SK-N-SH (cell line): ENCODE measurements at regions not wholly inside any gene's neighbourhood (a gene's known extent, or its start where the extent isn't known, plus 50 kb on each side); places are given as distances from the start of the nearest gene placed in this dataset.

ENCODE experiments used
- CTCF ChIA-PET: fragments of 300-600, 350-600 bp; formaldehyde crosslinking; extraction: SDS; loops from one replicate; lab custom pipeline; 2021; lab: Yijun Ruan, JAX
- POLR2A ChIA-PET: fragments of 350-600 bp; sonication (Branson Sonifier 250); formaldehyde crosslinking; extraction: SDS; loops from one replicate; lab custom pipeline; 2020; ENCODE audit warnings: antibody characterized with exemption, inconsistent platforms; lab: Yijun Ruan, JAX
- DNase-seq: peaks from one replicate; pipeline ENCODE4 v3.0.0; 2012
- H2AFZ ChIP-seq: fragments of 200-600 bp; sonication (generic); 2 replicates; pipeline ENCODE4 v1.8.1; 2016; ENCODE audit warnings: antibody characterized with exemption, mild to moderate bottlenecking, low read depth
- H3F3A ChIP-seq: fragments of 200-600 bp; sonication (generic); replicated peaks from 2 replicates; pipeline ENCODE3; 2016; ENCODE audit warnings: antibody characterized with exemption, mild to moderate bottlenecking; ENCODE audit not compliant: insufficient read depth
- H3K27ac ChIP-seq, 2 experiments: fragments of 200-500 bp in 1 of 2; fragments of 200-600 bp in 1 of 2; sonication (Bioruptor generic) in 1 of 2; sonication (generic), shearing (Covaris generic) in 1 of 2; 2 replicates each; pipeline versions ENCODE4 v1.5.1 to v1.6.1; 2014 to 2016; ENCODE audit warnings: low read depth in 2 of 2, inconsistent platforms in 1 of 2, low read length in 1 of 2, mild to moderate bottlenecking in 1 of 2, mixed read lengths in 1 of 2
- H3K27me3 ChIP-seq: fragments of 200-600 bp; sonication (generic), shearing (Covaris generic); 2 replicates; pipeline ENCODE4 v1.6.1; 2016; ENCODE audit warnings: mixed run types; ENCODE audit not compliant: insufficient read depth
- H3K36me3 ChIP-seq, 2 experiments: fragments of 200-500 bp in 1 of 2; fragments of 200-600 bp in 1 of 2; sonication (Bioruptor generic) in 1 of 2; sonication (generic) in 1 of 2; replicated peaks in 1 of 2; 2 replicates each; pipeline versions ENCODE3 to v1.5.1; 2014 to 2016; ENCODE audit warnings: low read length in 1 of 2, mild to moderate bottlenecking in 1 of 2; ENCODE audit not compliant: insufficient read depth in 2 of 2, control insufficient read depth in 1 of 2
- H3K4me1 ChIP-seq, 2 experiments: fragments of 200-500 bp in 1 of 2; fragments of 200-600 bp in 1 of 2; sonication (Bioruptor generic) in 1 of 2; sonication (generic), shearing (Covaris generic) in 1 of 2; 2 replicates each; pipeline versions ENCODE4 v1.5.1 to v1.6.1; 2014 to 2016; ENCODE audit warnings: low read depth in 1 of 2, low read length in 1 of 2, mixed run types in 1 of 2; ENCODE audit not compliant: insufficient read depth in 2 of 2, control insufficient read depth in 1 of 2
- H3K4me2 ChIP-seq: fragments of 200-600 bp; sonication (generic), shearing (Covaris generic); 2 replicates; pipeline ENCODE4 v1.6.1; 2017; ENCODE audit warnings: mixed run types
- H3K4me3 ChIP-seq, 2 experiments: fragments of 200-500 bp in 1 of 2; fragments of 200-600 bp in 1 of 2; sonication (Bioruptor generic) in 1 of 2; sonication (generic), shearing (Covaris generic) in 1 of 2; 2 replicates each; pipeline versions ENCODE4 v1.5.1 to v1.8.1; 2014 to 2016; ENCODE audit warnings: low read depth in 2 of 2, inconsistent platforms in 1 of 2, low read length in 1 of 2, mild to moderate bottlenecking in 1 of 2, mixed read lengths in 1 of 2, moderate library complexity in 1 of 2
- H3K79me2 ChIP-seq: fragments of 200-600 bp; sonication (generic); 2 replicates; pipeline ENCODE4 v1.8.1; 2017; ENCODE audit warnings: mild to moderate bottlenecking; ENCODE audit not compliant: insufficient read depth
- H3K9ac ChIP-seq: fragments of 200-600 bp; sonication (generic); 2 replicates; pipeline ENCODE4 v1.6.1; 2017; ENCODE audit warnings: mixed run types
- H3K9me2 ChIP-seq: fragments of 200-600 bp; sonication (generic); 2 replicates; pipeline ENCODE4 v1.6.1; 2017; ENCODE audit warnings: mixed run types
- H3K9me3 ChIP-seq: fragments of 200-600 bp; sonication (generic); 2 replicates; pipeline ENCODE4 v1.6.1; 2017; ENCODE audit warnings: mixed run types, mild to moderate bottlenecking, moderate library complexity
- H4K20me1 ChIP-seq: fragments of 200-600 bp; sonication (generic); 2 replicates; pipeline ENCODE4 v1.6.1; 2017; ENCODE audit warnings: mild to moderate bottlenecking, mixed run types; ENCODE audit not compliant: insufficient read depth
- EZH2phosphoT487 ChIP-seq: fragments of 200-600 bp; sonication (generic); IDR thresholded peaks from 2 replicates; pipeline ENCODE4 v1.6.1; 2017; ENCODE audit warnings: low read depth, mixed run types, mild to moderate bottlenecking, antibody characterized with exemption, moderate library complexity, borderline replicate concordance
- FOXM1 ChIP-seq: IDR thresholded peaks from 2 replicates; pipeline ENCODE4 v1.4.0; 2012; ENCODE audit warnings: low read depth, mild to moderate bottlenecking
- GATA2 ChIP-seq: sonication (generic); formaldehyde crosslinking; IDR thresholded peaks from 2 replicates; pipeline ENCODE4 v1.5.0; 2020; ENCODE audit warnings: mild to moderate bottlenecking, missing genetic modification reagents
- IRF3 ChIP-seq: fragments of 150-350 bp; IDR thresholded peaks from 2 replicates; pipeline ENCODE4 v1.6.1; 2016; ENCODE audit warnings: mild to moderate bottlenecking, low read depth, low read length
- MEF2A ChIP-seq: IDR thresholded peaks from 2 replicates; pipeline ENCODE4 v1.4.0; 2012; ENCODE audit warnings: low read depth, borderline replicate concordance
- NFIC ChIP-seq: IDR thresholded peaks from 2 replicates; pipeline ENCODE4 v1.4.0; 2012; ENCODE audit warnings: borderline replicate concordance
- RAD21 ChIP-seq: IDR thresholded peaks from 2 replicates; pipeline ENCODE4 v1.6.1; 2012; ENCODE audit warnings: mild to moderate bottlenecking, low read length
- SMC3 ChIP-seq: IDR thresholded peaks from 2 replicates; pipeline ENCODE4 v1.6.1; 2012; ENCODE audit warnings: low read depth, low read length, improper control_type of control experiment
- USF1 ChIP-seq: IDR thresholded peaks from 2 replicates; pipeline ENCODE4 v1.4.0; 2012; ENCODE audit warnings: low read depth, borderline replicate concordance
- ZBTB33 ChIP-seq: IDR thresholded peaks from 2 replicates; pipeline ENCODE4 v1.4.0; 2012; ENCODE audit warnings: low read depth, borderline replicate concordance
- WGBS: methylation state at CpG from one replicate; pipeline ENCODE4 v1.1.6; 2017; ENCODE audit warnings: low lambda C conversion rate; 5-methylcytosine and 5-hydroxymethylcytosine counted together
- TF ChIP-seq, protein P1 (sequence below): IDR thresholded peaks from 2 replicates; pipeline ENCODE4 v1.6.1; 2012; ENCODE audit warnings: mild to moderate bottlenecking, low read depth, low read length, moderate library complexity

- H3F3A ChIP-seq: no peaks in the 10 kb centered on the region
- H4K20me1 ChIP-seq: no peaks in the 10 kb centered on the region
- no peaks in the 10 kb centered on the region for H3K79me2 ChIP-seq
- no peak for DNase-seq
- no peaks in the 10 kb centered on the region for H3K9me2 ChIP-seq
- H3K27ac ChIP-seq: no peak overlapping the region
- no peak overlapping the region for H3K9ac ChIP-seq
- peaks cover 0 to 45% of the 10 kb centered on the region in 2 experiments; a peak in 2 of 4 replicates for H3K4me1 ChIP-seq
- H3K4me2 ChIP-seq: no peak overlapping the region
- TF ChIP-seq IRF3 (no peak), MEF2A (no peak)
- no peaks in the 10 kb centered on the region for H3K9me3 ChIP-seq
- H3K36me3 ChIP-seq: no peaks in the 10 kb centered on the region
- WGBS: 48% methylated on average over 4 of the region's 7 CpGs
- no peak overlapping the region for H2AFZ ChIP-seq
- H3K27me3 ChIP-seq: no peaks in the 10 kb centered on the region
- ChIA-PET POLR2A (no interaction called here), CTCF (interaction anchor here (1.0 to 6.0 kb wide), 2 partner anchors 21 to 35 kb away, joined by 3 to 24 read pairs; no protein-coding TSS in a partner anchor)
- H3K4me3 ChIP-seq: no peak overlapping the region
Observed at GRCh38 chr1:29827801-29828525, 591.6 kb downstream of the PTPRU start.

- H3K36me3 ChIP-seq: no peaks in the 10 kb centered on the region
- DNase-seq: no peak
- H3K9me3 ChIP-seq: no peaks in the 10 kb centered on the region
- H3K4me2 ChIP-seq: no peak overlapping the region
- H3K27me3 ChIP-seq: no peaks in the 10 kb centered on the region
- no peak overlapping the region for H3K4me3 ChIP-seq
- H4K20me1 ChIP-seq: no peaks in the 10 kb centered on the region
- H3K9ac ChIP-seq: no peak overlapping the region
- no peaks in the 10 kb centered on the region for H3F3A ChIP-seq
- H3K9me2 ChIP-seq: no peaks in the 10 kb centered on the region
- H2AFZ ChIP-seq: no peak overlapping the region
- TF ChIP-seq SMC3: no peak
- TF ChIP-seq GATA2: no peak
- TF ChIP-seq EZH2phosphoT487: no peak
- no peak for TF ChIP-seq FOXM1
- TF ChIP-seq RAD21: no peak
- TF ChIP-seq NFIC: no peak
- H3K27ac ChIP-seq: no peak overlapping the region
- H3K79me2 ChIP-seq: no peaks in the 10 kb centered on the region
- peaks cover 0 to 38% of the 10 kb centered on the region in 2 experiments; a peak in 2 of 4 replicates for H3K4me1 ChIP-seq
- 47% methylated on average over 9 of the region's 12 CpGs for WGBS
- ChIA-PET POLR2A (no interaction called here), CTCF (interaction anchor here (1.0 to 1.8 kb wide), 2 partner anchors 21 to 34 kb away, joined by 3 to 6 read pairs; no protein-coding TSS in a partner anchor)
Observed at GRCh38 chr1:29827237-29827750, 591.0 kb downstream of the PTPRU start.

DNA sequence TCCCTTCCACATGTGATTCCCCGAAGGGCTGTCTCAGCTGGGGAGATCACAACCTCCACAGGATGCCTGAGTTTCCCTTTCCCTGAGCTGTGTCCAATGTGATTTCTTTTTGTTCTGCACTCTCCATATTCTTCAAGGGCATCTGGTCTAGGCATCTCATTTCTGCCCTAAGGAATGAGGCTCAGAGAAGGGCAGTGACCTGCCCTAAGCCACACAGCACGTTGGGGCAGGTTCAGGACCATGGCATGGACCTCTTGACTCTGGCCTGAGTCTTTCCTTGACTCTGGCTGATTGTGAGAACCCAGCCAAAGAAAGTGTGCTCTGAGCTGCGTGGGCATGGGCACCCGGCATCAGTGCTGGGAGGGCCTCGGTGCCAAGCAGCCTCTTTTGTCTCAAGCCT lies 590.3 kb downstream of the PTPRU start:
- Histone ChIP-seq H3K9ac (no peak overlapping the region), H3K4me3 (no peak overlapping the region), H3K79me2 (no peaks in the 10 kb centered on the region), H2AFZ (no peak overlapping the region), H3K36me3 (no peaks in the 10 kb centered on the region), H3K4me1 (peaks cover 0 to 33% of the 10 kb centered on the region in 2 experiments; a peak in 2 of 4 replicates), H3K27me3 (no peaks in the 10 kb centered on the region), H3K9me2 (no peaks in the 10 kb centered on the region), H3K4me2 (no peak overlapping the region), H4K20me1 (no peaks in the 10 kb centered on the region), H3K27ac (no peak overlapping the region), H3K9me3 (no peaks in the 10 kb centered on the region), H3F3A (no peaks in the 10 kb centered on the region)
- 54% methylated on average over 5 of the region's 5 CpGs for whole genome bisulfite sequencing
- ChIA-PET POLR2A (interaction anchor here (0.7 kb wide), 1 partner anchor 28 kb away, joined by 3 read pairs; no protein-coding TSS in a partner anchor), CTCF (interaction anchor here (1.0 to 1.8 kb wide), 2 partner anchors 22 to 34 kb away, joined by 3 to 6 read pairs; no protein-coding TSS in a partner anchor)
- DNase-seq: no peak
- no peak for TF ChIP-seq USF1
- TF ChIP-seq, protein P1, sequence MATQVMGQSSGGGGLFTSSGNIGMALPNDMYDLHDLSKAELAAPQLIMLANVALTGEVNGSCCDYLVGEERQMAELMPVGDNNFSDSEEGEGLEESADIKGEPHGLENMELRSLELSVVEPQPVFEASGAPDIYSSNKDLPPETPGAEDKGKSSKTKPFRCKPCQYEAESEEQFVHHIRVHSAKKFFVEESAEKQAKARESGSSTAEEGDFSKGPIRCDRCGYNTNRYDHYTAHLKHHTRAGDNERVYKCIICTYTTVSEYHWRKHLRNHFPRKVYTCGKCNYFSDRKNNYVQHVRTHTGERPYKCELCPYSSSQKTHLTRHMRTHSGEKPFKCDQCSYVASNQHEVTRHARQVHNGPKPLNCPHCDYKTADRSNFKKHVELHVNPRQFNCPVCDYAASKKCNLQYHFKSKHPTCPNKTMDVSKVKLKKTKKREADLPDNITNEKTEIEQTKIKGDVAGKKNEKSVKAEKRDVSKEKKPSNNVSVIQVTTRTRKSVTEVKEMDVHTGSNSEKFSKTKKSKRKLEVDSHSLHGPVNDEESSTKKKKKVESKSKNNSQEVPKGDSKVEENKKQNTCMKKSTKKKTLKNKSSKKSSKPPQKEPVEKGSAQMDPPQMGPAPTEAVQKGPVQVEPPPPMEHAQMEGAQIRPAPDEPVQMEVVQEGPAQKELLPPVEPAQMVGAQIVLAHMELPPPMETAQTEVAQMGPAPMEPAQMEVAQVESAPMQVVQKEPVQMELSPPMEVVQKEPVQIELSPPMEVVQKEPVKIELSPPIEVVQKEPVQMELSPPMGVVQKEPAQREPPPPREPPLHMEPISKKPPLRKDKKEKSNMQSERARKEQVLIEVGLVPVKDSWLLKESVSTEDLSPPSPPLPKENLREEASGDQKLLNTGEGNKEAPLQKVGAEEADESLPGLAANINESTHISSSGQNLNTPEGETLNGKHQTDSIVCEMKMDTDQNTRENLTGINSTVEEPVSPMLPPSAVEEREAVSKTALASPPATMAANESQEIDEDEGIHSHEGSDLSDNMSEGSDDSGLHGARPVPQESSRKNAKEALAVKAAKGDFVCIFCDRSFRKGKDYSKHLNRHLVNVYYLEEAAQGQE: no peak
- no peak for TF ChIP-seq ZBTB33
